Keratinocyte (primary cell): ENCODE measurements at regions not wholly inside any gene's neighbourhood (a gene's known extent, or its start where the extent isn't known, plus 50 kb on each side); places are given as distances from the start of the nearest gene placed in this dataset.

Experiments
- CTCF ChIP-seq, 3 experiments: IDR thresholded peaks in 1 of 3; conservative IDR thresholded peaks in 1 of 3; optimal IDR thresholded peaks in 1 of 3; 2 replicates in 2 of 3; 3 replicates in 1 of 3; pipeline versions ENCODE3 to v1.5.1; 2011; ENCODE audit warnings: low read length in 3 of 3, mild to moderate bottlenecking in 3 of 3, moderate library complexity in 2 of 3, control low read depth in 1 of 3, inconsistent platforms in 1 of 3; ENCODE audit not compliant: insufficient read depth in 2 of 3; ENCODE audit errors: extremely low read depth in 1 of 3
- EZH2 ChIP-seq: IDR thresholded peaks from one replicate; pipeline ENCODE4 v1.6.1; 2012; ENCODE audit warnings: inconsistent platforms, mild to moderate bottlenecking, low read length, moderate library complexity

GRCh38 chr16:65222536-65222935 is 100.7 kb upstream of the CDH11 start:
- TF ChIP-seq CTCF (optimal IDR thresholded peaks at IDR 0.05 in 1 of 3, IDR thresholded peaks at IDR 0.05 in 1 of 3, conservative IDR thresholded peaks at IDR 0.05 in 1 of 3; ENCODE audit: extremely low read depth in 1 of 3, insufficient read depth in 2 of 3, low read length in 3 of 3): no peak
- TF ChIP-seq EZH2: no peak
